ENCODE measurements at regions not wholly inside any gene's neighbourhood (a gene's known extent, or its start where the extent isn't known, plus 50 kb on each side); places are given as distances from the start of the nearest gene placed in this dataset.

DNA sequence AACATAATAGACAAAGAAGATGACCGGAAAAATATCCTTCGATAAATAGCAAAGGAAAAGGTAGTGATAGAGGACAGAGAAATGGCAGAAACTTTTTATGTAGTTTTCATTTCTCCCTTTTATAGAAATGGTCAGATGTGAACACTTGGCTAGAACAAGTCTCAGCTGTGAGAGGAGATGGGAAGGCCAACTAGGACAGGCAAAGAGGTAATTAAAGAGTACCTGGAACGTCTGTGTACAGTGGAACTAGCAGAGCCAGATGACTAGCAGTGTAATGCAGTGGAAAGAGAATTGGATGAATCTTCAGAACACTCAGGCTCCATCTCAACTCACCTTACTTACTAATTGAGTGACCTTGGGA lies 69.2 kb downstream of the NABP1 start:
- no peak for DNase-seq (ENCODE audit: extremely low spot score)
- POLR2A ChIA-PET = no interaction called here
- TF ChIP-seq, protein P1, sequence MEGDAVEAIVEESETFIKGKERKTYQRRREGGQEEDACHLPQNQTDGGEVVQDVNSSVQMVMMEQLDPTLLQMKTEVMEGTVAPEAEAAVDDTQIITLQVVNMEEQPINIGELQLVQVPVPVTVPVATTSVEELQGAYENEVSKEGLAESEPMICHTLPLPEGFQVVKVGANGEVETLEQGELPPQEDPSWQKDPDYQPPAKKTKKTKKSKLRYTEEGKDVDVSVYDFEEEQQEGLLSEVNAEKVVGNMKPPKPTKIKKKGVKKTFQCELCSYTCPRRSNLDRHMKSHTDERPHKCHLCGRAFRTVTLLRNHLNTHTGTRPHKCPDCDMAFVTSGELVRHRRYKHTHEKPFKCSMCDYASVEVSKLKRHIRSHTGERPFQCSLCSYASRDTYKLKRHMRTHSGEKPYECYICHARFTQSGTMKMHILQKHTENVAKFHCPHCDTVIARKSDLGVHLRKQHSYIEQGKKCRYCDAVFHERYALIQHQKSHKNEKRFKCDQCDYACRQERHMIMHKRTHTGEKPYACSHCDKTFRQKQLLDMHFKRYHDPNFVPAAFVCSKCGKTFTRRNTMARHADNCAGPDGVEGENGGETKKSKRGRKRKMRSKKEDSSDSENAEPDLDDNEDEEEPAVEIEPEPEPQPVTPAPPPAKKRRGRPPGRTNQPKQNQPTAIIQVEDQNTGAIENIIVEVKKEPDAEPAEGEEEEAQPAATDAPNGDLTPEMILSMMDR (IDR thresholded peaks at IDR 0.05; ENCODE audit: control extremely low read depth, extremely low read depth, low read depth, missing control alignments) = no peak
- CTCF ChIA-PET = interaction anchor here (1.0 to 5.3 kb wide), 5 partner anchors 11 to 415 kb away, joined by 3 to 52 read pairs (median 5); no protein-coding TSS in a partner anchor

DNA sequence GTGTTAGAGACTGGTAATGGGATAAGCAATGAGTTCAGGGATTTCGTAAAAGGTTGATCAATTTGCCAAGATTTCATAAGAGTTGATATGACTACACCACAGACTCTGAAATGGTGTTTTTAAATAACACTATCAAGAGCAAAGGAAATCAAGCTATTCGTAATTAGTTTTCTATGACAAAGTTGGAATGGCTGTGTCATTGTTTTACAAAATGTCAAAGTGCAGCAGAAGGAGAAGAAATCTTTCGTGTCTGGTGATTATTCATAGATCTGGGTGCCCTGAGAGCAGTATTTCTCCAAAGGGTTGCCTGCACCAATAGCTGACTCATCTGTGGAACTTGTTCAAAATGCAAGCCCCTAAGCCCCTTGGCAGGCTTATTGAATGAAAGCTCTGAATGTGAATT lies 70.1 kb downstream of the NABP1 start:
- TF ChIP-seq, protein P1 (IDR thresholded peaks at IDR 0.05; ENCODE audit: control extremely low read depth, extremely low read depth, low read depth, missing control alignments) = no peak
- POLR2A ChIA-PET = no interaction called here
- no peak for DNase-seq (ENCODE audit: extremely low spot score)
- CTCF ChIA-PET = interaction anchor here (1.2 to 5.3 kb wide), 2 partner anchors 10 to 13 kb away, joined by 3 to 52 read pairs; no protein-coding TSS in a partner anchor

DNA sequence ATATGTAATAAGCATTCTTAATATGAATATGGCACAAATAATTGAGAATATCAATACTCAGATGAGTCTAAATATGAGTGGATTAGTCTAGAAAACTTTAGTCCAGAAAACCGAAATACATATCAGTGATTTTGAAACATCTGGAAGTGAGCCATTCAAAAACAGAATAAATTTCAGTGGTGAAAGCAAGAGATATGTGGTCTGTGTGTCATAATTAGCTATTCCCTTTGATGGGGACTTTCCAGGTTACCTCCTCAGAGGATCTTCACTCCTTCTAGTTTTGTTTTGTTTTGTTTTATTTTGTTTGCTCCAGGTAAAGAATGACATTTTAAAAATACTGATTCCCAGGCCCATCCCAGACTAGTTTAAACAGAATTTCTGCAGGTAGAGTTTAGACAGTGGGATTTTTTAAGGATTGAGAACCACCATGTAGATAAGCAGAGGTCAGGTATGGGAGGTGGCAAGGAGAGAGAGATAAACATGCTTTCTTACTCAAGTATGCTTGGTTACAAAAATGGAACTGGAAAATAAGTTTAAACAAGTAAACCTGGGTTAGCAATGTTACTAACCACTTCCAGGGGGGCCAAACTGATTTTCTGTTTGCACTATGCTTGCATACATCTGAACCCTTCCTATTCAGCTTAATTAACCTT lies 70.7 kb downstream of the NABP1 start:
- POLR2A ChIA-PET = no interaction called here
- CTCF ChIA-PET = interaction anchor here (1.2 to 5.3 kb wide), 2 partner anchors 9 to 13 kb away, joined by 3 to 52 read pairs; no protein-coding TSS in a partner anchor
- DNase-seq (ENCODE audit: extremely low spot score) = peak; percentile 23
- TF ChIP-seq, protein P1 (IDR thresholded peaks at IDR 0.05; ENCODE audit: control extremely low read depth, extremely low read depth, low read depth, missing control alignments) = no peak

DNA sequence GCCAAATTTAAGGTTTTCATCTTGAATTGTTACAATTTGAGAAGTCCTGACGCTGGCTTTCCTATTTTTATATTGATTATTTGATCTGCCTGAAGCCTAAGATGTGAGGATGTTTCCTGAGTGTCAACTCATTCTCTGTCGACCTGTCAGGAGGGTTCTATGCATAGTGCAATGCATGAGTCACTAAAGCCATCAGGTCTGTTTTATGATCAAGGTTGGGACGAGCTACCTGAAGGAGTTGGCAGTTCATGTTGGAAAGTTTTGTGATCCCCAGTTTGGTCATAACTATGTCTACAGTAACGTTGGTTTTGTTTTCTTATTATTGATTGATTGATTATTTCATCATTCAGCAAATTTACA lies 71.2 kb downstream of the NABP1 start:
- no peak for DNase-seq (ENCODE audit: extremely low spot score)
- ChIA-PET CTCF (interaction anchor here (0.9 to 5.3 kb wide), 2 partner anchors 9 to 63 kb away, joined by 3 to 52 read pairs; no protein-coding TSS in a partner anchor), POLR2A (no interaction called here)
- TF ChIP-seq, protein P1 (IDR thresholded peaks at IDR 0.05; ENCODE audit: control extremely low read depth, extremely low read depth, low read depth, missing control alignments) = no peak

DNA sequence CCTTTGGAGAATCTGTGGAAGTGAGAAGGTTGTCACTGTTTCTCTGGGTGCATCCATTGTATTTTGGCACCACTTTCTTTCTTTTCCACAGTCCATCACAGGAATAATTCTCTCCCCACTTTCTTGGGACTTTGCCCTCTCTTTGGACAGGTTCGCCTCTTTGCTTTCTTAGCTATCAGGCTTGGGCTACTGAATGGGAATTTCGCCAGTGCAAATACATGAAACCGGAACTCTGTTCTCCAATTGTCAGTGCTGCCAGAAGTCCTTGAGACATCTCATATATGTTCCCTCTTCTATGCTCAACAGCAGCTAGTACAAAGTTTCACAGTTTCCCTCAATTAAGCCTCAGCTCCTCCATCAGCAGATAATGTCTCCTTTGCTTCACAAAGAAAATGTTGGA lies 76.2 kb downstream of the NABP1 start:
- DNase-seq (ENCODE audit: extremely low spot score) = no peak
- POLR2A ChIA-PET = no interaction called here

DNA sequence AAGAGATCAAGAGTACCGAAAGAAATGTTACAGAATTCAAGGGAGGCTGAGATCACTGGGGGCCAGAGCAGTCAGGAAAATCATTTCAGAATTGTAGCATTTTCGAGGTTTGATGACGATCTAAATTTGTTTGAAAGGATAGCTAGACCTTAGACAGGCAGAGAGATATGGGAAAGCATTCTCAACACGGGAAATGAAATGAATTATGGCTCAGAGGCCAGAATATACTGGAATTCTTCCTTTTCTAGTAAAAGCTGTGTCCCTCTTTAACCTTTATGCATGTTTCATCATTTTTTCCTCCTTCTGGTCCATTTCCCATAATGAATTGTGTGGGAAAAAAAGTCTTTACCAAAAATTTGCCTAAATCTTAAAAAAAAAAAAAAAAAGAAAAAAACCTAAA lies 78.8 kb downstream of the NABP1 start:
- DNase-seq (ENCODE audit: extremely low spot score) = no peak
- POLR2A ChIA-PET = no interaction called here
- TF ChIP-seq, protein P1 (IDR thresholded peaks at IDR 0.05; ENCODE audit: control extremely low read depth, extremely low read depth, low read depth, missing control alignments) = no peak
- CTCF ChIA-PET = interaction anchor here (0.7 to 3.9 kb wide), 3 partner anchors 9 to 406 kb away, joined by 4 to 52 read pairs (median 22); no protein-coding TSS in a partner anchor

More for the DNA sequence above, 76.2 kb downstream of the NABP1 start:
- CTCF ChIA-PET = no interaction called here
- TF ChIP-seq, protein P1 (IDR thresholded peaks at IDR 0.05; ENCODE audit: control extremely low read depth, extremely low read depth, low read depth, missing control alignments) = no peak

All from GM10248 (cell line).